ENCODE measurements at regions not wholly inside any gene's neighbourhood (a gene's known extent, or its start where the extent isn't known, plus 50 kb on each side); places are given as distances from the start of the nearest gene placed in this dataset.
"Not testable (repeated sequence)": the region's sequence is repeated elsewhere in the genome, so short reads cannot be mapped to it uniquely, and the experiment has no call there.

DNA sequence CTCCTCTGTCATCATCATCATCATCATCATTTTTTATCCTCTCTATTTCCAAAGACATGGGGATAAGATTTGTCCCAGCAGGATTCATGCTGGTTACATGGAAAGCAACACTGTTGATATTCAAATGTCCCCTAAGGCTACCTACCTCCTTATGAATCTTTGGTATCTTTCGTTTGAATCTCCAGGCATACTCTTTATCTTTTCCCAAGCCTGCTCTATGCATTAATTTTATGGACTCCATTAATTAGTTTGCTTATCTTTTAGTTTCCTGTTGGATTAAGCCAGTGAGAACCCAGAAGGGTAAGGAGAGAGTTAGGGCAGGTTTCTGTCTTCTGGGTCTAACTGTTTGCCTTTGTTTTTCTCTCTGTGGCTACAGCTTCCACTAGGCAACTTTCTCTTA is 129.6 kb upstream of the GOT2 start:
- Histone ChIP-seq H3K9me3 (no peaks in the 10 kb centered on the region), H3K27me3 (no peaks in the 10 kb centered on the region), H3K27ac (no peak overlapping the region), H3K4me3 (no peak overlapping the region), H3K4me1 (no peaks in the 10 kb centered on the region), H3K36me3 (no peaks in the 10 kb centered on the region)
- DNase-seq (ENCODE audit: low spot score in 2 of 2) = no peak
- intact Hi-C loops (cut with DNase I) = no loop called here
- TF ChIP-seq, protein P1, sequence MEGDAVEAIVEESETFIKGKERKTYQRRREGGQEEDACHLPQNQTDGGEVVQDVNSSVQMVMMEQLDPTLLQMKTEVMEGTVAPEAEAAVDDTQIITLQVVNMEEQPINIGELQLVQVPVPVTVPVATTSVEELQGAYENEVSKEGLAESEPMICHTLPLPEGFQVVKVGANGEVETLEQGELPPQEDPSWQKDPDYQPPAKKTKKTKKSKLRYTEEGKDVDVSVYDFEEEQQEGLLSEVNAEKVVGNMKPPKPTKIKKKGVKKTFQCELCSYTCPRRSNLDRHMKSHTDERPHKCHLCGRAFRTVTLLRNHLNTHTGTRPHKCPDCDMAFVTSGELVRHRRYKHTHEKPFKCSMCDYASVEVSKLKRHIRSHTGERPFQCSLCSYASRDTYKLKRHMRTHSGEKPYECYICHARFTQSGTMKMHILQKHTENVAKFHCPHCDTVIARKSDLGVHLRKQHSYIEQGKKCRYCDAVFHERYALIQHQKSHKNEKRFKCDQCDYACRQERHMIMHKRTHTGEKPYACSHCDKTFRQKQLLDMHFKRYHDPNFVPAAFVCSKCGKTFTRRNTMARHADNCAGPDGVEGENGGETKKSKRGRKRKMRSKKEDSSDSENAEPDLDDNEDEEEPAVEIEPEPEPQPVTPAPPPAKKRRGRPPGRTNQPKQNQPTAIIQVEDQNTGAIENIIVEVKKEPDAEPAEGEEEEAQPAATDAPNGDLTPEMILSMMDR (IDR thresholded peaks at IDR 0.05) = no peak

DNA sequence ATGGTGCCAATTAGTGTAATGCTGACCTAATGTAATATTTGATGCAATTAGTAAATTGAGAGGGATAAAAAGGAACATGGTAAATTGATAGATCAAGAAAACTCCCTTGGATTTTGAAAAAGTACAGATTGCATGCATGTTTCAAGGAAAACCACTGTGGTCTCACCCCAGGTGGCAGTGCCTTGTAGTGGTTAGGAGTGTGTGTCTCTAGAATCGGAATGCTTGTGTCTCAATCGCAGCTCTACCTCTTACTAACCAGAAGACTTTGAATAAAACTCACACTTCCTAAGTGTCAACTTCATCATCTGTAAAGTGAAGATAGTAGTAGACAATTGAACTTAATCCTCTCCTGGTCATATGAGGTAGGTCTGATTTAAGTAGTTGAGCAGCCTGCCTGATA is 128.9 kb upstream of the GOT2 start:
- TF ChIP-seq, protein P1 (IDR thresholded peaks at IDR 0.05) = no peak
- DNase-seq (ENCODE audit: low spot score in 2 of 2) = no peak
- Histone ChIP-seq H3K36me3 (no peaks in the 10 kb centered on the region), H3K27ac (no peak overlapping the region), H3K9me3 (no peaks in the 10 kb centered on the region), H3K4me1 (no peaks in the 10 kb centered on the region), H3K27me3 (no peaks in the 10 kb centered on the region), H3K4me3 (no peak overlapping the region)
- intact Hi-C loops (cut with DNase I) = no loop called here

DNA sequence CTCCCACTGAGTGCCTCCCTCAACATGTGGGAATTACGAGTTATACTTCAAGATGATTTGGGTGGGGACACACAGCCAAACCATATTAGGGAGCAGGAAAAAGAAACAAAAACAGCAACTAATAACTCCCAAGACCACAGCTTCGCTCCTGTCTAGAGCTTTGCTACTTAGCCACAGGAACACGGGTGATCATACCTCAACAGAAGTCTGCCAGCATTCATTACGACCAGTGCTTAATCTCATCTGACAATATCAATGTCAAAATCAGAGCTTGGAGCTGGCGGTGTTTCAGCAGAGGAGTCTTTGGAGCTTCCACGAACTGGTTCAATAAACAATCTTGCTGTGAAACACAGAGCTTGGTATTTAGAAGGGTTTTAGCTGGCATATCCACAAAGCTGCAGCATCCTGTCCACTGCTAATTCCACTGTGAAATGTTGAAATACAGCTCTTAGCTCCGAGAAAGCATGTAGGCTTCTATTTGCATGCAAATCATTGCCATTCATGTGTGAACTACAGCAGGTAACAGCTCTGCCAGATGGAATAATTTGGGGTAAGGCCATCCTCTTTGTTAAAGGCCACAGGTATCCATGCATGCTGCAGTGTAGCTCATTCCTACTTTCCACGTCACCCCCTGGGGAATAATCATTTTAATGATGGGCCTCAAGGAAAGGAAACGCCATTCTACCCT is 128.4 kb upstream of the GOT2 start:
- Histone ChIP-seq H3K9me3 (no peaks in the 10 kb centered on the region), H3K36me3 (no peaks in the 10 kb centered on the region), H3K27ac (no peak overlapping the region), H3K4me3 (no peak overlapping the region), H3K4me1 (no peaks in the 10 kb centered on the region), H3K27me3 (no peaks in the 10 kb centered on the region)
- TF ChIP-seq, protein P1 (IDR thresholded peaks at IDR 0.05) = no peak
- intact Hi-C loops (cut with DNase I) = no loop called here
- no peak for DNase-seq (ENCODE audit: low spot score in 2 of 2)

DNA sequence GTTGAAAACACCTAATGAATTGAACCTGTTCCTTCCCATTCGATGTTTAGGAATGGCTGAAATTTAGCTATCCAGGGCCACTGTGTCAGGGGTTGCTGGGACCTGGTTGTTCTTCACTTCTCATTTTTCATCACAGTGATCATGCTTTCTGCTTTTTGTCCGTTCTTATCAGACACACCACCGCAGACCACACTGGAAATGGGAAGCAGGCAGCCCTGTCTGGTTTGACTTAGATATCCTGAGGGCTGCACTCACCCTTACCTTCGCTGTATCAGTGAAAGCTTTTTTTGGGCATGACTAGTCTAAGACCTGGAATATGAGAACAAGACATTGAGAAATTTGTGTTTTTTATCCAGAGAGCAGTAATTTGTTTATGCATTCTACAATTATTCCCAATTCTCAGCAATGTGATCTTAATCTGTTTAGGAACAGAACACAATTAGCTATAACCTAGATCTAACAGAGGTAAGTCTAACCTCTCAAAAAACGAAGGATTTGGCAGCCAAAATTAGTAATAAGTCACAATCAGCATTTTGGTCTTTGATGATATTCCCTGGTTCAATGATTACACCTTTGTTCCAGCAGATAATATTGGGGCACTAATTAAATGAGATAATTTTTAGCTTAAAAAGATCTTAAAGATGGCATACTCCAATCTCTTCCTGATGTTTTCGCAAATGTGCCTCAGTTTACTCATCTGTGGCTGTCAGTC is 126.0 kb upstream of the GOT2 start:
- Histone ChIP-seq H3K27ac (no peak overlapping the region), H3K4me1 (no peaks in the 10 kb centered on the region), H3K9me3 (no peaks in the 10 kb centered on the region), H3K36me3 (no peaks in the 10 kb centered on the region), H3K27me3 (no peaks in the 10 kb centered on the region), H3K4me3 (no peak overlapping the region)
- intact Hi-C loops (cut with DNase I) = no loop called here
- DNase-seq (ENCODE audit: low spot score in 2 of 2) = no peak
- TF ChIP-seq, protein P1 (IDR thresholded peaks at IDR 0.05) = no peak

DNA sequence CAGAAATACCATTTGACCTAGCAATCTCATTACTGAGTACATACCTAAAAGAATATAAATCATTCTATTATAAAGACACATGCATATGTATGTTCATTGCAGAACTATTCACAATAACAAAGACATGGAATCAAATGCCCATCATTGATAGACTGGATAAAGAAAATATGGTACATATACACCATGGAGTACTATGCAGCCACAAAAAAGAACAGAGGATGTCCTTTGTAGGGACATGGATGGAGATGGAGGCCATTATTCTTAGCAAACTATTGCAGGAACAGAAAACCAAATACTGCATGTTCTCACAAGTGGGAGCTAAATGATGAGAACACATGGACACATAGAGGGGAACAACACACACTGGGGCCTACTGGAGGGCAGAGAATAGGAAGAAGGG is 124.5 kb upstream of the GOT2 start:
- H3K36me3 ChIP-seq; H3K27ac ChIP-seq; H3K27me3 ChIP-seq; H3K4me3 ChIP-seq; DNase-seq (ENCODE audit: low spot score in 2 of 2); H3K4me1 ChIP-seq; intact Hi-C loops (cut with DNase I); H3K9me3 ChIP-seq: not testable (repeated sequence)

DNA sequence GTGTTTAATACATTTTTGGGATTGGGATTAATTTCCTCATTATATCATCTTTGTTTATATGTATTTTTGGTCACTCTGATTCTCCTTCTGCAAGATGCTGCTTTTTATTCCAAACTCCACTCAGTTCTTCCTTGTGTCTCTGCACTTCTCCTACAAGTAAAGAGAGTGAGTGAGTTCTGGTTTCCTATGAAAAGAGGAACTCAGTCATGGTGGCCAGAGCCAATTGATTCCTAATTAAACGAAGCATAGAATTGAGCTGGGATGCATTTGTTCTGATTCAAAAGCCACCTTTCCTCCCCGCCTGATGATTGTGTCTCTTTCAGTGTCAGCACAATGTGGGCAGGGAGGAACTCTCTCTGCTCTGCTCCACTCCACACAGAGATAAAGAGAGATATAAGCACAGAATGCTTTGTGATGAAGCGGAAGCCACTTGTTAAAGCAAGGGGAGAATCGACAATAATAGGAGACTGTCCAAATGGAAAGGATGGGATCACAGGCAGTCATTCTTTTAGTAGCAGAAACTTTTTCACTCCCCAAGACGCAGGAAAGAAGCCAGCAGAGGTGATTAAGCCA is 121.3 kb upstream of the GOT2 start:
- no peak overlapping the region for H3K4me3 ChIP-seq
- no peaks in the 10 kb centered on the region for H3K4me1 ChIP-seq
- intact Hi-C loops (cut with DNase I) = no loop called here
- H3K36me3 ChIP-seq = no peaks in the 10 kb centered on the region
- no peaks in the 10 kb centered on the region for H3K27me3 ChIP-seq
- no peak overlapping the region for H3K27ac ChIP-seq
- TF ChIP-seq, protein P1 (IDR thresholded peaks at IDR 0.05) = no peak
- DNase-seq (ENCODE audit: low spot score in 2 of 2) = no peak
- no peaks in the 10 kb centered on the region for H3K9me3 ChIP-seq
